ENCODE measurements at regions not wholly inside any gene's neighbourhood (a gene's known extent, or its start where the extent isn't known, plus 50 kb on each side); places are given as distances from the start of the nearest gene placed in this dataset.

DNA sequence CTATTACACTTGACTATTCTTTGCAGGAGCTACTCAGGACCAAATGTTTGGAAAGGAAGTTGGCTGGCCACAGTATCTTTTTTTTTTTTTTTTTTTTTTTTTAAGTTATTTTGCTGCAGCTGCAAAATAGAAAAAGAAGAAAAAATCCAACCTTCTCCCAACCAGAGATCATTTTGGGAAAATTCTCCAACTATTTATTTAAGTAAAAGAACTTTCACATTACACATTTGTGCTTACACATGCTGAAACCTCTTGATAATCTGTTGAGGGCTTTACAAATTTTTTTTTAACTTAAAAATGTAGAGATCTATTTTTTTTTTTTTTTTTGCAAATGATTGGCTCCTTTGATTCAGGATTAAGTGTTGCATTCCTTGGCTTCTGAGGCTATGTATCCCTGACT, 148.0 kb downstream of the POLR2M start:
- H3K27me3 Mint-ChIP-seq, result peaks cover 14% of the 10 kb centered on the region
- no peak for ATAC-seq (ENCODE audit: low read depth)
- no peaks in the 10 kb centered on the region for H3K36me3 Mint-ChIP-seq
- H3K27ac Mint-ChIP-seq, result no peak overlapping the region
- no peaks in the 10 kb centered on the region for H3K4me1 Mint-ChIP-seq
- no peak overlapping the region for H3K4me3 Mint-ChIP-seq
- no peaks in the 10 kb centered on the region for H3K9me3 Mint-ChIP-seq
- DNase-seq (ENCODE audit: low spot score in 2 of 2), result no peak

DNA sequence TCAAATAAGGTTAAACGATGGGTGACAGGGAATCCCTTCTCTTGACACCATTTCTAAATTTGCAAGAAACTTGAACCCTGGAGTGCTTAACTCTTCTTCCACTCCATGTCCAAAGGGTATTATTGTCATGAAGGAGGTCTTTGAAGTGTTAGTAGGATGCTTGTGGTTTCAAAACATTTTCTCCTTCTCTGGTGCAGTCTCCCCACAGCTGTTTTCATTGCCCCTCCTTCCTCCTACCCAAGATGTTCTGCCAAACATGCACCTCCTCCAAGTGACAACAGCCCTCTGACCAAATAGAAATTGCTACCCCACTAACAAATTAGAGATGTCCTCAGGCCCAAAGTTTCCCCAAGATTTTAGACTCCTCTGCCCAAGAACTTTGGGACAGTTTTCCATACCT, 151.4 kb downstream of the POLR2M start:
- ATAC-seq (ENCODE audit: low read depth) (no peak), DNase-seq (ENCODE audit: low spot score in 2 of 2) (no peak)
- no peak overlapping the region for H3K4me3 Mint-ChIP-seq
- H3K27me3 Mint-ChIP-seq, result peaks cover 14% of the 10 kb centered on the region
- H3K27ac Mint-ChIP-seq, result no peak overlapping the region
- H3K4me1 Mint-ChIP-seq, result no peaks in the 10 kb centered on the region
- no peaks in the 10 kb centered on the region for H3K36me3 Mint-ChIP-seq
- no peaks in the 10 kb centered on the region for H3K9me3 Mint-ChIP-seq

DNA sequence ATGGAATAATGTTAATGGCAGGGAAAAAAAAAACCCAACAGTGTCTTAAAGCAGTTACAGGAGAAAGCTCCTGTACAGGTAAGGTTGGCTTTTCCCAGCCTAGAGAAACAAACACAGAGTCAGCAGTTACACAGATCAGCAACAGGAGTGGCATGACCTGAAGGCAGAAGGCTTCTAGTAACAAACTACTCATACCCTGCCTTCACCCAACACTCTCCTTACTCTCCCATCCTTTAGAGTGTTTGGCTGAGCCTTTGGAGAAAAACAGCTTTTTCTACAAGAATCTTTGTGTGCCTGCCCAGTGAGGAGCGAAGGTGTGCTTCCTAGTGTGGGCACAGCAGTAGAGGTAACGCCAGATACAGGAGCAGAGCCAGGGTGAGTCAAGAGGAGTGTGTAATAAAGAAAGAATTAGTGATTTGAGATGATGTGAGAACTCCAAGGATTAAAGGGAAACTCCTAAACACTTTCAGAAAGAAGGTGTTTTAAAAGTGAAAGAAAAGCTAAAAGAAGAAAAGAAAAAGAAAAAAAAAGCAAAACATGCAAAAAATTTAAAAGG, 152.7 kb downstream of the POLR2M start:
- Mint-ChIP-seq H3K4me1 (no peaks in the 10 kb centered on the region), H3K36me3 (no peaks in the 10 kb centered on the region), H3K27ac (no peak overlapping the region), H3K4me3 (no peak overlapping the region), H3K27me3 (peaks cover 14% of the 10 kb centered on the region), H3K9me3 (no peaks in the 10 kb centered on the region)
- no peak for DNase-seq (ENCODE audit: low spot score in 2 of 2)
- ATAC-seq (ENCODE audit: low read depth), result no peak

DNA sequence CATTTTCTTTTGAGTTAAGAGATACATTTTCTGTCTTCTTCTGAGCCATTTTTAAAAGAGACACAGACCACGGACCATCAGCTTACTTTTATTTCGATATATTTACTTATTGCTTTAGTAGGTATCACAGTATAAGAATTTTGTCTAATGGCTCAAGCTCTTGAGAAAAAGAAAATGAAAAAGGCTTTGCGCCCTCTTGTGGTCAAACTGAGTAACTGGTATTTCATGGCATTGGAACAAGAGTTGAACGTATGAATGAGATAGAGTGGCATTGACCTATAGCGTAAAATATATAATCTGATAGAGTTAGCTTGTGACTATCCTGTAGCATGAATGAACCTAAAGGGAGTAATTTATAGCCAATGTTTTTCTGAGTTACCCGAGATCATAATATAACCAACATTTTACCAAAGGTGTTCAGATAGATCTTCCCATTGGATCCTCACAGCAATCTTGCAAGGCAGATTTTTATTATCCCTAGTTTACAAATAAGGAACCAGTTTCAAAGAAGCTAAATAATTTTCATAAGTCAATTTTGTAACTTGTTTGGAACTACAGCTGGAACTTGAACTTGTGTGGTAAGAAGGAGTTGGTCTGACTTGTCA, 154.6 kb downstream of the POLR2M start:
- peak; percentile 31 for ATAC-seq (ENCODE audit: low read depth)
- Mint-ChIP-seq H3K4me1 (no peaks in the 10 kb centered on the region), H3K36me3 (no peaks in the 10 kb centered on the region), H3K27me3 (peaks cover 13% of the 10 kb centered on the region), H3K27ac (no peak overlapping the region), H3K4me3 (no peak overlapping the region), H3K9me3 (no peaks in the 10 kb centered on the region)
- DNase-seq (ENCODE audit: low spot score in 2 of 2), result peak; percentile 22 to 43

DNA sequence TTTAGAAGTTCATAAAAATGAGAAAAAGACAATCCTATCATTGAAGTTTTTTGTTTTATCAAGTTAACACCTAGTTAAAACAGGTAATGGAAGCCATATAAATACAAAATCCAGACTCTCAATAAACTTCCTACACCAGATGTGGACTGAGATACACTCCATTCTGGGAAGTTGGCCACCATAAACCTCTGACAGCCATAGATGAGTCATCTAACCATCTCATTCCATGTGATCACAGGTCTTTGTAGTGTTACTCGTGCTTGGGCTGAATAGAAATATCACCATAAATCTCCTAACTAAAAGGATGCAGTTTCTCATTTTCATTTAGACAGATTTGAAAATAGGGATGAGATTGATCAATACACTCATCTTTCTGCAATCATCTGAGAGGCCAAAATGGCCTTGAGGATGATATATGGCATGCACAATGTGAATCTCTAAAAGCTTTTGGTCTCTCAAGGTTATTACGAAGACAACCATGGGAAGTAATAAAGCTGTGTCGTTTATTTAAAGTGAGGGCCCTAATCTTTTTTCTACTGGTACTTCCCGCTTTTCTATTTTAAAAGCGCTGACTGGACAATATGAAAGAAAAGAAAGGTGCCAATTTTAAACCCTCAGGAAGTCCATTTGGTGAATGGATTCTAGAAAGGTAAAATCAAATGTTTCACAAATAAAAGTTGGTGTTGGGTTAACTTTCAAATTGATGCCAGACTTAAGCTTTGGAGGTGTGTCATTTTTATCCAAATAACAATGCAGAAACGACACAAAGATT, 155.5 kb downstream of the POLR2M start:
- peaks cover 11% of the 10 kb centered on the region for H3K27me3 Mint-ChIP-seq
- no peak for ATAC-seq (ENCODE audit: low read depth)
- H3K36me3 Mint-ChIP-seq, result no peaks in the 10 kb centered on the region
- H3K27ac Mint-ChIP-seq, result no peak overlapping the region
- no peaks in the 10 kb centered on the region for H3K9me3 Mint-ChIP-seq
- H3K4me1 Mint-ChIP-seq, result no peaks in the 10 kb centered on the region
- H3K4me3 Mint-ChIP-seq, result no peak overlapping the region
- DNase-seq (ENCODE audit: low spot score in 2 of 2), result no peak

DNA sequence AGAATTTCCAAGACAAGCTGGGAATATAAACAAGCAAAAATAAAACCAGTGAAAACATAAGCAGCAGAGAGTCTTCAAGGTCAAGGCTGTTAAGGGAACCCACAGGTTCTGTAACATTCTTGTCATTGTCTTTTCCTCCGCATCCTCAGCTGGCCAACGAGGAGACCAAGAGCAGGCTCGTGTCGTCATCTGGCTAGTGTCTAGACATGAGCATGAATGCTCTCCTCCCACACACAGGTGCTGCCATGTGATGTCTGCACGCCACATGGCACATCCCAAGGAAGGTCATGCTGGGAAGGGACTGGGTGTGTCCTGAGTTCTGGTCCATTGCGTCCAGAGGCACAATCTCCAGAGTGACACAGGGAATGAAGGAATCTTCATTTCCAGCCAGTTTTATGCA, 156.2 kb downstream of the POLR2M start:
- DNase-seq (ENCODE audit: low spot score in 2 of 2), result no peak
- H3K4me1 Mint-ChIP-seq, result no peaks in the 10 kb centered on the region
- H3K4me3 Mint-ChIP-seq, result no peak overlapping the region
- H3K9me3 Mint-ChIP-seq, result no peaks in the 10 kb centered on the region
- peaks cover 10% of the 10 kb centered on the region for H3K27me3 Mint-ChIP-seq
- H3K27ac Mint-ChIP-seq, result no peak overlapping the region
- H3K36me3 Mint-ChIP-seq, result no peaks in the 10 kb centered on the region
- ATAC-seq (ENCODE audit: low read depth), result no peak

DNA sequence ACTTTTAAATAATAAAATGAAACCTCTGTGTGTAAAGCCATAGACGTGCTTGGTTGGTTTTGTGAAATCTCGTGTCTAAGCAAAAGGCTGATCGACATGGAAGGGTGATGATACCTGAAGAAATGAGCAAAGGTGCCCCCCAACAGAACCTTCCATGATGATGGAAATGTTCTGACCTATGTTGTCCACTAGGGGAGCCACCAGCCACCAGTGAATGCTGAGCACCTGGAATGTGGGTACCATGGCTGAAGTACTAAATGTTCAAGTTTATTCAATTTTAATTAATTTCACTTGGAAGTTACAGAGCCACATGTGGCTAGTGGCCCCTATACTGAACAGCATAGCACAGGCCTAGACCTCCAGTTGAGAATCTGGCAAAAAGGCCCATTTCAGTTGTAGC, 158.8 kb downstream of the POLR2M start:
- ATAC-seq (ENCODE audit: low read depth) (no peak), DNase-seq (ENCODE audit: low spot score in 2 of 2) (no peak)
- H3K27me3 Mint-ChIP-seq, result peaks cover 8% of the 10 kb centered on the region
- no peaks in the 10 kb centered on the region for H3K36me3 Mint-ChIP-seq
- no peak overlapping the region for H3K27ac Mint-ChIP-seq
- no peak overlapping the region for H3K4me3 Mint-ChIP-seq
- H3K9me3 Mint-ChIP-seq, result no peaks in the 10 kb centered on the region
- no peaks in the 10 kb centered on the region for H3K4me1 Mint-ChIP-seq

DNA sequence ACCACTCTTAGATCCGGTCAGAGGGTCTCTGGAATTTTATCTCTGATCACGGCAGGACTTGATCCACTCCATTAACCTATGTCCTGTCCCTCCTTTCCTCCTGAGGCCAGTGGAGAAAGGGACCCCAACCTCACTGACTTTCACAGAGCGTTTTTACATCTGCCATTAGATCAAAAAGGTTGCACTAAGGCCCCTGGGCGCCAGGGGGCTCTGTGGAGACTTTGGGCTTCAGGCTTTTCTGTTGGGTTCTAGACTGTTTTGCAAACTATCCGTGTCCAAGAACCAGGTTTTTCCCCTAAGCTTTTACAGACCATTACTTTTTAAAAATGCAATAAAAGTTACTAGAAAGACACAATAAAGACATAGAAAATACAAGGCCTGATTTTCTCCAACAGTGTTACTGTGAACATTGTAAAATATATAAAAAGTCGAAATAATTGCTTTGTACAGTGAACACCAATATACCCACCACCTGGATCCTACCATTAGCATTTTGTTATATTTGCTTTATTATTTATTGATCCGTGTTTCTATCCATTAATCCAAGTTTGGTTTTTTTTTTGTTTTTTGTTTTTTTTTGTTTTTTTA, 159.7 kb downstream of the POLR2M start:
- no peak for ATAC-seq (ENCODE audit: low read depth)
- H3K9me3 Mint-ChIP-seq, result no peaks in the 10 kb centered on the region
- no peaks in the 10 kb centered on the region for H3K4me1 Mint-ChIP-seq
- DNase-seq (ENCODE audit: low spot score in 2 of 2), result peak; percentile 6 to 22
- no peaks in the 10 kb centered on the region for H3K36me3 Mint-ChIP-seq
- H3K27me3 Mint-ChIP-seq, result peaks cover 8% of the 10 kb centered on the region
- no peak overlapping the region for H3K27ac Mint-ChIP-seq
- H3K4me3 Mint-ChIP-seq, result no peak overlapping the region

DNA sequence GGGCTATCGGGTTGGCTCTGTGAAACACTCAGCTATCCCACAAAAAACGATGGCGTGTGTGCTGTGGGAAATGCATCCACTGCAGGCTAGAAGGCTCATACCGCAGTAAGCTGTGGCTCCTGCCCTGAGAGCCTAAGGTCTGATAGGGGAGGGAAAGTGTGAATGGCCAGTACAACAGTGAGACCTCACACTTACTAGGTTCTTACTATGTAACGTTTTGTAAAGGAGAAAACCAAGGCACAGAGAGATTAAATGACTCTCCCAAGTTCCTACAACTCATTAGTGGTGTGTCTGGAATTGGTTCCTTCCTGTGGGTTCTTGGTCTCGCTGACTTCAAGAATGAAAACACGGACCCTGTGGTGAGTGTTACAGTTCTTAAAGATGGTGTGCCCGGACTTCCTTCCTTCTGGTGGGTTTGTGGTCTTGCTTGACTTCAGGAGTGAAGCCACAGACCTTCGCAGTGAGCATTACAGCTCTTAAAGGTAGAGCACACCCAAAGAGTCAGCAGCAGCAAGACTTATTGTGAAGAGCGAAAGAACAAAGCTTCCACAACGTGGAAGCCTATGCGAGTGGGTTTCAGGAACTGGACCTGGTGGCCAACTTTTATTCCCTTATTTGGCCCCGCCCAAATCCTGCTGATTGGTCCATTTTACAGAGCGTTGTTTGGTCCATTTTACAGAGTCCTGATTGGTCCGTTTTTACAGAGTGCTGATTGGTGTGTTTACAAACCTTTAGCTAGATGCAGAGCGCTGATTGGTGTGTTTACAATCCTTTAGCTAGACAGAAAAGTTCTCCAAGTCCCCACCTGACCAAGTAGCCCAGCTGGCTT, 161.7 kb downstream of the POLR2M start:
- Mint-ChIP-seq H3K27me3 (peaks cover 8% of the 10 kb centered on the region), H3K9me3 (no peaks in the 10 kb centered on the region), H3K4me1 (no peaks in the 10 kb centered on the region), H3K27ac (no peak overlapping the region), H3K36me3 (no peaks in the 10 kb centered on the region), H3K4me3 (no peak overlapping the region)
- no peak for ATAC-seq (ENCODE audit: low read depth)
- DNase-seq (ENCODE audit: low spot score in 2 of 2), result no peak

DNA sequence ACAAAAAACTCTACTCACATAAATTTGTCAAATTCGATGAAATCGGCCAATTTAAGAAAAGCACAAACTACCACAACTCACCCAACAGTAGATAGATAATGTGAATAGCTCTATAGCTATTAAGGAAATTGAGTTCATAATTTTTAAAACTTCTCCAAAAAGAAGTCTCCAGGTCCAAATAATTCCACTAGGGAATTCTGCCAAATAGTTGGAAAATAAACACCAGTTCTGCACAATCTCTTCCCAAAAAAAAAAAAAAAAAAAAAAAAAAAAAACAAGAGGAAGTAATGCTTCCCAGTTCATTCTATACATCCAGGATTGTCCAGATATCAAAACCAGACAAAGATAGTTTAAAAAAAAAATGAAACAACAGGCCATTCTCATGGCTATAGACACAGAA, 164.2 kb downstream of the POLR2M start:
- peaks cover 2% of the 10 kb centered on the region for H3K9me3 Mint-ChIP-seq
- no peak overlapping the region for H3K27ac Mint-ChIP-seq
- peaks cover 2% of the 10 kb centered on the region for H3K36me3 Mint-ChIP-seq
- no peaks in the 10 kb centered on the region for H3K4me1 Mint-ChIP-seq
- H3K27me3 Mint-ChIP-seq, result peaks cover 10% of the 10 kb centered on the region
- no peak overlapping the region for H3K4me3 Mint-ChIP-seq
- ATAC-seq (ENCODE audit: low read depth) (no peak), DNase-seq (ENCODE audit: low spot score in 2 of 2) (no peak)

DNA sequence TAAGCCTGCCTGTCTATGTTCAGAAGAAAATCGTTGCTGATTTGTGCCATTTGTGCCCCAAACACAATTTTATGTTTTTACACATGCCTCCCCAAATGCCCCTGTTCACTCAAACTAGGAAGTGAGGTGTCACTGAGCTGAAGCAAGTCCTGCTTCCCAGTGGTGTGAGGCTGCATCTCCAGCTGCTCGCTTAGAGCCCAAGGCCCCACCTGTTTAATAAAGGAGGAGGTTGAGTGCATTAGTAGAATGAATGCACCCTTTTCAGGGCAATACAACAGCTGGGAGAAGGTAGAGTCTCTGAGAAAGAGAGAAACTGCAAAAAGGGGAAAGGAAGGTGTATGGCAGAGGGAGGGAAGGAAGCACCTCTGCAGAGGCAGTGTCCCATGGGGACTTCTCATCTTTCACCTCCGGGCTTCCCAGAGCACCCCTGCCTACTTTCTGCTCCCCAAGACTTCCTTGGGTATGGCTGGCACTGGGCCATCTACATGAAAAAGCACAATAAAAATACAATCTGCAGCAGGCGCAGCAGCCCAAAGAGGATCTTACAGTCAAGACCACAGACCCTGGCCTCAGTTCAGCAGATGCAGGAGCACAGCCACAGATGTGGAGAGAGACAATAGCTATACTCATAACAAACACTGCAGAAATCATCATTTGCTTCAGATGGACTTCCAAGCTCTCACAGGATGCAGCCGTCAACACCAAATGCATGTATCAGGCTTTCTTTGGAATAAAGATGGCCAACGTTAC, 165.9 kb downstream of the POLR2M start:
- Mint-ChIP-seq H3K4me3 (no peak overlapping the region), H3K4me1 (no peaks in the 10 kb centered on the region), H3K27ac (no peak overlapping the region), H3K27me3 (peaks cover 9% of the 10 kb centered on the region), H3K9me3 (peaks cover 5% of the 10 kb centered on the region), H3K36me3 (peaks cover 2% of the 10 kb centered on the region)
- no peak for DNase-seq (ENCODE audit: low spot score in 2 of 2)
- ATAC-seq (ENCODE audit: low read depth), result no peak

DNA sequence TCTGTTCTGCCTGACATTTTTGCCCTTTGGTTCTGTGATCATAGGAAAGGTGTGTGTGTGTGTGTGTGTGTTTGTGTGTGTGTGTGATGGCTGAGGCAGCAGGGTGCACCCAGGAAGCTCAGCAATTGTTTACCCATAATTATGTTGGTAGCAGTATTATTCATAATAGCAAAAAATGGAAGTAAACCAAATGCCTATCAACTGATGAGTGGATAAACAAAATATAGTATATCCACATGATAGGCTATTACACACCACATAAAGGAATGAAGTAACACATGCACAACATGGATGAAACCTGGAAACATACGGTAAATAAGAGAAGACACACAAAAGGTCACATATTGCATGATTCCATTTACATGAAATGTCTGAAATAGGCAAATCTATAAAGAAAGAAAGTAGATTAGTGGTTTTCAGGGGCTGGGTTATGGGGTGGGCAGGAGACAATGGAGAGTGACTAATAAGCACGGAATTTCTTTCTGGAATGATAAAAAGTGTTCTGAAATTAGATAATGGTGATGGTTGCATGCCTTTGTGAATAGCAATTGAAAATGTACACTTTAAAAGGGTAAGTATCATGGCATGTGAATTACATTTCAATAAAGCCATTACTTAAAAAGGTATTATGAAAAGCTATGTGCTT, 167.2 kb downstream of the POLR2M start:
- Mint-ChIP-seq H3K27me3 (peaks cover 7% of the 10 kb centered on the region), H3K36me3 (peaks cover 2% of the 10 kb centered on the region), H3K4me3 (no peak overlapping the region), H3K9me3 (peaks cover 9% of the 10 kb centered on the region), H3K27ac (no peak overlapping the region), H3K4me1 (no peaks in the 10 kb centered on the region)
- ATAC-seq (ENCODE audit: low read depth) (no peak), DNase-seq (ENCODE audit: low spot score in 2 of 2) (no peak)

DNA sequence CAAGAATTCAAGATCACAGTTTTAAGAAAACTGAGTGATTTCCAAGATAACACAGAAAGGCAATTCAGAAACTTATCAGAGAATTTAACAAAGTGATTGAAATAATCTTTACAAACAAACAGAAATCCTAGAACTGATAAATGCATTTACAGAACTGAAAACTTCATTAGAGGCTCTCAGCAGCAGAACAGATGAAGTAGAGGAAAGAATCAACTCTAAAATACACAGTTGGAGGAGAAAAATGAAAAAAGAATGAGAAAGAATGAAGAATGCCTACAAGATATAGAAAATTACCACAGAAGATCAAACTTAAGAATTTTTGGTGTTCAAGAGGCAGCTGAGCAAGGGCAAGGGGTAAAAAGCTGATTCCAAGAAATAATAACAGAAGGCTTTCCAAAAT, 168.8 kb downstream of the POLR2M start:
- no peak overlapping the region for H3K27ac Mint-ChIP-seq
- no peaks in the 10 kb centered on the region for H3K4me1 Mint-ChIP-seq
- no peak for DNase-seq (ENCODE audit: low spot score in 2 of 2)
- ATAC-seq (ENCODE audit: low read depth), result no peak
- no peak overlapping the region for H3K4me3 Mint-ChIP-seq
- H3K36me3 Mint-ChIP-seq, result peaks cover 2% of the 10 kb centered on the region
- H3K9me3 Mint-ChIP-seq, result peaks cover 9% of the 10 kb centered on the region
- H3K27me3 Mint-ChIP-seq, result peaks cover 7% of the 10 kb centered on the region

Measured in memory B cell (primary cell).